ENCODE measurements at regions not wholly inside any gene's neighbourhood (a gene's known extent, or its start where the extent isn't known, plus 50 kb on each side); places are given as distances from the start of the nearest gene placed in this dataset.

DNA sequence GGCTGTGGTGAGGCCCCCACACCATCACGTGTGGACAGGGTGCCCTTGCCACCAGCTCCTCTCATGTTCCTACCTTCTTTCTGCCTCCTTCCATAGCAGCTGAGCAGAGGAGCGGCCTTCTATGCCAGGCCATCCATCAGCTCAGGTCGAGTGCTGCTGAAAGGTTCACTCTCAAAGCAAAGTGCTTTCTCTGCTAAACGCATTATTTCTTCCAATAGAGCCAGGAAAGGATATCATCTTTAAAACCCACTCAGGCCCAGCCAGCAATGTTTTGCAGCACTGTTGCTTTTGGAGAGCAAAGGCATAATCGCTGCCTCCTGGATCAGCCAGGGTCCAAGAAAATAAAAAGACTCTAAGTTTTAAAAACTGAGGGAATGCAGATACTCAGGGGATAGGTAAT lies 54.9 kb upstream of the GPRC5B start:
- no peak overlapping the region for H3K27ac ChIP-seq (ENCODE audit: low read depth, low read length)
- H3K9ac ChIP-seq (ENCODE audit: low read length), result no peak overlapping the region
- H3K4me2 ChIP-seq (ENCODE audit: low read depth, low read length, poor library complexity, severe bottlenecking), result no peak overlapping the region
- H3K36me3 ChIP-seq (ENCODE audit: low read length), result no peaks in the 10 kb centered on the region
- H2AFZ ChIP-seq (ENCODE audit: low read depth, low read length, severe bottlenecking), result no peak overlapping the region
- H3F3A ChIP-seq (ENCODE audit: insufficient read depth), result no peaks in the 10 kb centered on the region
- H3K9me2 ChIP-seq (replicated peaks; ENCODE audit: insufficient read depth, low read length), result 0 out of 2 replicates have a peak, but pooled peaks cover 4% of the 10 kb centered on the region
- H3K79me2 ChIP-seq (ENCODE audit: insufficient read depth, low read length), result no peaks in the 10 kb centered on the region
- no peak overlapping the region for H3K4me3 ChIP-seq (ENCODE audit: insufficient read depth, low read length, poor library complexity, severe bottlenecking)
- H3K27me3 ChIP-seq (ENCODE audit: low read length), result no peaks in the 10 kb centered on the region
- no peaks in the 10 kb centered on the region for H3K9me3 ChIP-seq (ENCODE audit: insufficient read depth, low read length)
- TF ChIP-seq, protein P1, sequence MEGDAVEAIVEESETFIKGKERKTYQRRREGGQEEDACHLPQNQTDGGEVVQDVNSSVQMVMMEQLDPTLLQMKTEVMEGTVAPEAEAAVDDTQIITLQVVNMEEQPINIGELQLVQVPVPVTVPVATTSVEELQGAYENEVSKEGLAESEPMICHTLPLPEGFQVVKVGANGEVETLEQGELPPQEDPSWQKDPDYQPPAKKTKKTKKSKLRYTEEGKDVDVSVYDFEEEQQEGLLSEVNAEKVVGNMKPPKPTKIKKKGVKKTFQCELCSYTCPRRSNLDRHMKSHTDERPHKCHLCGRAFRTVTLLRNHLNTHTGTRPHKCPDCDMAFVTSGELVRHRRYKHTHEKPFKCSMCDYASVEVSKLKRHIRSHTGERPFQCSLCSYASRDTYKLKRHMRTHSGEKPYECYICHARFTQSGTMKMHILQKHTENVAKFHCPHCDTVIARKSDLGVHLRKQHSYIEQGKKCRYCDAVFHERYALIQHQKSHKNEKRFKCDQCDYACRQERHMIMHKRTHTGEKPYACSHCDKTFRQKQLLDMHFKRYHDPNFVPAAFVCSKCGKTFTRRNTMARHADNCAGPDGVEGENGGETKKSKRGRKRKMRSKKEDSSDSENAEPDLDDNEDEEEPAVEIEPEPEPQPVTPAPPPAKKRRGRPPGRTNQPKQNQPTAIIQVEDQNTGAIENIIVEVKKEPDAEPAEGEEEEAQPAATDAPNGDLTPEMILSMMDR (IDR thresholded peaks at IDR 0.05; ENCODE audit: insufficient read depth, low read length, poor library complexity, severe bottlenecking), result no peak
- TF ChIP-seq EZH2phosphoT487 (conservative IDR thresholded peaks at IDR 0.05; ENCODE audit: low read length), result no peak
- H4K20me1 ChIP-seq (ENCODE audit: low read depth, low read length), result no peaks in the 10 kb centered on the region

DNA sequence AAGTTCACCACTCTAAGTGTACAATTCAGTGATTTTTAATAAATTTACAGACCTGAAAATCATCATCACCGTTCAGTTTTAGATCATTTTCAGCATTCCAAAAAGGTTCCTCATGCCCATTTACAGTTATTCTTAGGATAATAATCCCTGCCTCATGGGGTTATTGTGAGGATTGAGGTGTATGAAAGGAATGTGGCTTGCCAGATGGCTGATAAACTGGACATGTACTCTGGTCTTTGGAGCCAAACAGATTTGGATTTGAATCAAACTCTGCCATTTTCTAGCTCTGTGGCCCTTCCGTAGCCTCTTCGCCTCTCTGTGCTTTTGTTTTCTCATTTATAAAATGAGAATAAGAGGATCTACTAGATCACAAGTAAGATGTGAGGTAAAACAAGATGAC lies 53.9 kb upstream of the GPRC5B start:
- Histone ChIP-seq H2AFZ (ENCODE audit: low read depth, low read length, severe bottlenecking) (no peak overlapping the region), H3K4me2 (ENCODE audit: low read depth, low read length, poor library complexity, severe bottlenecking) (no peak overlapping the region), H3K9ac (ENCODE audit: low read length) (no peak overlapping the region), H3F3A (ENCODE audit: insufficient read depth) (no peaks in the 10 kb centered on the region), H3K27ac (ENCODE audit: low read depth, low read length) (no peak overlapping the region), H3K4me3 (ENCODE audit: insufficient read depth, low read length, poor library complexity, severe bottlenecking) (no peak overlapping the region), H3K36me3 (ENCODE audit: low read length) (no peaks in the 10 kb centered on the region), H3K9me3 (ENCODE audit: insufficient read depth, low read length) (no peaks in the 10 kb centered on the region), H3K27me3 (ENCODE audit: low read length) (no peaks in the 10 kb centered on the region), H3K9me2 (replicated peaks; ENCODE audit: insufficient read depth, low read length) (0 out of 2 replicates have a peak, but pooled peaks cover 4% of the 10 kb centered on the region), H4K20me1 (ENCODE audit: low read depth, low read length) (no peaks in the 10 kb centered on the region), H3K79me2 (ENCODE audit: insufficient read depth, low read length) (no peaks in the 10 kb centered on the region)
- TF ChIP-seq, protein P1 (IDR thresholded peaks at IDR 0.05; ENCODE audit: insufficient read depth, low read length, poor library complexity, severe bottlenecking), result no peak
- TF ChIP-seq EZH2phosphoT487 (conservative IDR thresholded peaks at IDR 0.05; ENCODE audit: low read length), result no peak

DNA sequence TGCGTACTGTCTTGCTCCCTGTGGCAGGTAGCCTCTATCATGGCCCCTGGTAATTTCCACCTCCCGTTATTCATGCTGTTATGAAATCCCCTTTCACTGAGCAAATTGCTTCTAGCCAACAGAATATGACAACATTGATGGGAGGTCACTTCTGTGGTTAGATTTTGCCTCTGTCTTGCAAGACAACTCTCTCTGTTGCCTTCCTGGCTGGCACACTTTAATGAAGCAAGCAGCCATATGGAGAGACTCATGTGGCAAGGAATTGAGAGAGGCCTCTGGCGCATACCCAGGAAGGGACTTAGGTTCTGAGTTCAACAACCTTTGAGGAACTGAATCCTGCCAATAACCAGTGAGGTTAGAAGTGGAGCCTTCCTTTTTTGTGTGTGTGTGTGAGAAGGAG lies 51.8 kb upstream of the GPRC5B start:
- Histone ChIP-seq H3K36me3 (ENCODE audit: low read length) (no peaks in the 10 kb centered on the region), H3F3A (ENCODE audit: insufficient read depth) (no peaks in the 10 kb centered on the region), H3K9ac (ENCODE audit: low read length) (no peak overlapping the region), H3K79me2 (ENCODE audit: insufficient read depth, low read length) (no peaks in the 10 kb centered on the region), H3K9me2 (replicated peaks; ENCODE audit: insufficient read depth, low read length) (no peaks in the 10 kb centered on the region), H3K27ac (ENCODE audit: low read depth, low read length) (no peak overlapping the region), H4K20me1 (ENCODE audit: low read depth, low read length) (no peaks in the 10 kb centered on the region), H2AFZ (ENCODE audit: low read depth, low read length, severe bottlenecking) (no peak overlapping the region), H3K9me3 (ENCODE audit: insufficient read depth, low read length) (no peaks in the 10 kb centered on the region), H3K4me3 (ENCODE audit: insufficient read depth, low read length, poor library complexity, severe bottlenecking) (no peak overlapping the region), H3K27me3 (ENCODE audit: low read length) (no peaks in the 10 kb centered on the region), H3K4me2 (ENCODE audit: low read depth, low read length, poor library complexity, severe bottlenecking) (no peak overlapping the region)
- TF ChIP-seq, protein P1 (IDR thresholded peaks at IDR 0.05; ENCODE audit: insufficient read depth, low read length, poor library complexity, severe bottlenecking), result no peak
- TF ChIP-seq EZH2phosphoT487 (conservative IDR thresholded peaks at IDR 0.05; ENCODE audit: low read length), result no peak
